MV-4-11 (cell line): ENCODE measurements at regions not wholly inside any gene's neighbourhood (a gene's known extent, or its start where the extent isn't known, plus 50 kb on each side); places are given as distances from the start of the nearest gene placed in this dataset.
"Not testable (repeated sequence)": the region's sequence is repeated elsewhere in the genome, so short reads cannot be mapped to it uniquely, and the experiment has no call there.

Experiments
- DNase-seq: peaks from one replicate; lab custom pipeline; 2025; lab: John Stamatoyannopoulos, UW

DNA sequence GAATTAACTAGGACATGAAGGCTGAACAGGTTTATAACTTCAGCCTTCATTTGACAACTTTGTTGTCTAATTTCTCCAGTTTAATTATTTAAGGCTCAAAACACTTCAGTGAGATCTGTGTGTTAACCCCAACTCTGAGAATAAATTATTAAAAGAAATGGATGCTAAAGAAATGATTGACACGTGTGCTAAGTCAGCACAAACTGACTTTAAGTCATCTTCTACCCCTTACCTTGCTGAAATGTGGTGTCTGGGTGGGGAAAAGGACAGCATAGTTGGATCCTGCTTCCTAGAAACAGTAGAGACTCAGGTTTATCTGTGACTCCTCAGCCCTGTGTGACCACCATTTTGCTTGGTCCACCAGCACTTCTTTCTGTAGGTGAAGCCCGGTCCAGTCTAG lies 324.8 kb upstream of the NPSR1 start:
- DNase-seq, result no peak

DNA sequence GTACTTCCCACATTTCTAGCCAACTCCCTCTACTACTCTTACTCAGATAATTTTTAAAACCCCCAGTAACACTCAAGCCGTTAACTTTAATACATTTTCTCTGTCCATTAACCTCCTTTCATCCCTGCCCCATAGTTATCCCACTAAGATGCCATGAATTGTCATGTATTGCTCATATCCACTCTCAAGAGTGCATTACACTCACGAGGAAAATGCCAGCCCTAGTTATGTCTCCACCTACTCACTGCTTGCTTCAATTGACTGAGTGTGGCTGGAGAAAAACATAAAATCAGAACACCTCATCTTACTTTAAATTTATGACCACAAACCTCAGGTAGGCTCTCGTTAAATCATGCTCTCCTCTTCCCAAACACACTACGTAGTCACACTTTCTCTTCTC lies 324.1 kb upstream of the NPSR1 start:
- no peak for DNase-seq

DNA sequence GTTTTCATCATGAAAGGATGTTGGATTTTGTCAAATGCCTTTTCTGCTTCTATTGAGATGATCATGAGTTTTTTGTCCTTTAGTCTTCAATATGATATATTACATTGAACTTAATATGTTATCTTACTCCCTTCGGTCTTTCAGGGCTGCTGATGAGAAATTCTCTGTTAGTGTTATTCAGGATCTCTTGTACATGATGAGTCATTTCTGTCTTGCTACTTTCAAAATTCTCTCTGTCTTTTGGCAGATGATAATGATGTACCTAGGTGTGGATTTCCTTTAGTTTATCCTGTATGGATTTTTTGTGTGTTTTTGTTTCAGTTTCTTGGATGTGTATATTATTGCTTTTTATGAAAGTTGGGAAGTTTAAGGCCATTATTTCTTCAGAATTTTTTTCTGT lies 320.9 kb upstream of the NPSR1 start:
- no peak for DNase-seq

DNA sequence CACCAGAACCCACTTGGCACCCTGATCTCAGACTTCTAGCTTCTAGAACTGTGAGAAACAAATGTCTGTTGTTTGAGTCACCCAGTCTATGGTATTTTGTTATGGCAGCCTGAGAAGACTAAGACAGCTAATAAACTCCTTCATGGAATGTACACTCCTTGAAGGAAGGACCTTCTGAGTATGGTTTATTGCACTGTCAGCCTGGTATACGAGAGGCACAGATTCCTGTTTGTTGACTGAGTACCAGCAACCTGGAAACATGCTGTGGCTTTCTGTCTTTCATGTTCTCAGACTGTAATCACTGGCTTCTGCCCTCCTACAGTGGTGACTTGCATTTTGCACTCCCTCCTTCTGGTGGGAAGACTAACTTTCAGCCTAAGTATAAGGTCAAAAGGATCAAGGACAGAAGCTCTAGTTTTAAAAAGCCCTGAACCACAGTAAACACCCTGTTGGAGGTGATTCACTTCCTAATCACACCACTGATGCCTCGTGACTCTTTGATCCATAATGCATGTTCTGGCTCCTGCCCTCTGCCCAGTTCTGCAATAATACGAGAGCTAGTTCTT lies 319.0 kb upstream of the NPSR1 start:
- DNase-seq, result no peak

DNA sequence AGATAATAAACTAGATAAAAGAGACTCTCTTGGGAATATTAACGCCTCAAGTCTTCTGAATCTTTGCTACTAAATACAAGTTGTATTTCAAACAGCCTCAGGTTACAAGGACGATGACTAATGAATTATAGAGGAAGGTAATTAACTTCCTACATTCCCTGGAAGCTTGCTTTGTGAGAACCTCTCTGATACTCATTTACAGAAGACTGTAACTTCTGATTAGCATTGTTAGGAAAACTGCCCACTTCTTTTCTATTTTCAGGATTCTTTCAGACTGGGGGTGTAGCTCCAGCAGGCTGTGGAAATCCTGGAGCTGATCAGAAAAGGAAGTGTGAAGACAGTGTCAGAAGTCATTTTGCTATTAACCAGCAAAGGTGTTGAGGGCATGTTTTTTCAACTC lies 316.7 kb upstream of the NPSR1 start:
- no peak for DNase-seq

DNA sequence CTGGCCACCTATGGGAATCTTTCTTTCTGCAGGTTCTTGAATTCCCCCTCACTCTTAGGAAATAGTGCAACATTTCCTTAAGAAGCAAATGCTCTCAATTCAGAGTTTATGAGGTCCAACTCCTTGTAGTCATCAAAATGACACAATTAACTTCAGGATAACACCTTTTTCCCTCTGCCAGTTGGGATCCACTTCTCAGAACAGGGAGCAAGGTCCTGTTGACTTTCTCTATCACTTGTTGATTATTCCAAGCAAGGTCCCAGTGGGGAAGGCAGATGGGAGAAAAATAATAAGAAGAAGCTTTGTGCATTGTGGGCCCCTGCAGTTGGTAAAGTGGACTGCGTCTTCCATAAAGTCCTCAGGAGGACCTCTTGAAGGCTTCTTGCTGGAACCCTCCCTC lies 315.6 kb upstream of the NPSR1 start:
- DNase-seq, result no peak

DNA sequence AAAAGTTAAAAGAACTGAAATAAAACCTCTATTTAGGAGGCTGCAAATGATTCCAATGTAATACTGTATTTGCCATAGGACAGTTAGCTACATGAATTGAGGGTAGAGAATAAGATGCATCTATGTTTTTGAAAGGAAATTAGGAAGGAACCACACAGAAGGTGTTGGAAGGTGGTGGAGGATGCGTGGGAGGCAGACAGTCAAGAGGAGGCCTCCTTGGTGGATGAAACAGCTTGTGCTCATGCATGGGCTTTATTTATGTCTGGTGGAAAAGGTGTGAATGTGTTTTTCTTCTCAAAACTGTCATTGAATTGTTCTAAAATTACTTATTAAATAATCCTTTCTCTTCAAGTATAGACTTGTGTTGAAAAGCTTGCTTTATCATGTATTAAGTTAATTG lies 314.4 kb upstream of the NPSR1 start:
- DNase-seq, result no peak

DNA sequence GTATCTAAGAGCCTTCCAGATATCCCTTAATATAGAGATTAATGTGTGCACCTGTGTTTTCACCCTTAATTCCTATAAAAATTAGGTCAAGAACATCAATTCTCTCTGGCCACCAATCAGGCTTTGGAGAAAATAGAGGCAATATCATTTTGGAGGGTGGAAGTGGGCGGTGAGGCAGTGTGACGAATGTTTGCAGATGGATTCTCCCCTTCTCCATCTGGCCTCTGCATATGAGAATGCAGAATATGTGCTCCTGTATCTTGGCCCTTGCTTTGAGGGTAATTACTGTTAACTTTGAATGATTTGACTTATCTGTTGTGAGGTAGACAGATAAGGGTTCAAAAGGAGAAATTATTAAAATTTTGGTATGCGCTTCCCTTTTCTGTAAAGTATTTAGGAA lies 304.0 kb upstream of the NPSR1 start:
- no peak for DNase-seq

DNA sequence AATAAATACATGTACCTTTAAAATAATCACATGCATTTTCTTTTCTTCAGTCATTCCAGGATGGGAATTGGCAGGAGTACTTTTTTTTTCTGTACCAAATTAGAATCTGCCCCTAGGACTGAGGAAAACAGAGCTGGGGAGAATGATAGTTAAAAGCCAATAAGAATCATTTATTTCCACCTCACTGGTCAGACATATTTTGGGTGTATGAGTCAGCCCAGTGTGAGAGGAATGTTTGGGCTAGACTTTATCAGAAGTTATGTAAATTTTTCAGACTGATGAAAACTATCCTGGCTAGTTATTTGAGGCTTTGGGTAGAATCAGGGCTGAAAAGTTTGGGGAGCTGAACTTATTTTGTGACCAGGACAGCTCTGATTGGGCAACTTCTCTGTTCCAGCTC lies 303.1 kb upstream of the NPSR1 start:
- no peak for DNase-seq

DNA sequence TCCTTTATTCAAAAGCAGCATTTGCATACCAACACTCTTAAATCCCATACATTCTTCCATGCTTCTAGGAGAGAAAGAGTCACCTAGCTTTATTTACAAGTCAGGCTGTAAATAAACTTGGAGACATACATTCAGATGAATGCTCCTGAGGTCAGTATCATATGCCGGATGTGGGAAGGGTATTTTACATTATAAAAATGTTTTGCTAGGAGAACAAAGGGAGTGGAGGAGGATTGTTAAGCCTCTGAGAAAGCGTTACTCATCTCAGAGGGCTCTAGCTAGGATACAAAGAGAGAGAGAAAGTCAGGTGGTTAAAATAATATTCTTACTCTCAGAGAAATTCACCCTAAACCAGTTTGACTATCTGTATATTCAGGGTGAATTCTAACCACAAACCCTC lies 300.9 kb upstream of the NPSR1 start:
- DNase-seq, result no peak

DNA sequence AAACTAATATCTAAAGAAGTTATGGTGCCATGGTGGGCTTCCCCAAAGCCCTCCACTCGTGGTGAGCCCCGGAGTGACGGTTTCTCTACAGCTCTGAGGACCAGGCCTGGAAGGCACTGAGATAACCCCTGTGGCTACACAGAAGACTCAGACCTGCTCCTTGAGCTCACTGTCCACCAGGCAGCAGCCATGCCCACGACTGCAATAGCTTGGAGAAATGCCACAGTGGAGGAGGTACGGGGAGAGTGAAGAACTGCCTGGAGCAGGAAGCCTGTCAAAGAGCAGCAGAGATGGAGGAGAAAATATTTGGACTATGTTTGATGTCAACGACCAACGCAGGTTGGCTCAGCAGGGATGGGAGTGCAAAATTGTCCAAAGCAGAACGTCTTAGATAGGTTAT lies 300.1 kb upstream of the NPSR1 start:
- DNase-seq, result no peak

DNA sequence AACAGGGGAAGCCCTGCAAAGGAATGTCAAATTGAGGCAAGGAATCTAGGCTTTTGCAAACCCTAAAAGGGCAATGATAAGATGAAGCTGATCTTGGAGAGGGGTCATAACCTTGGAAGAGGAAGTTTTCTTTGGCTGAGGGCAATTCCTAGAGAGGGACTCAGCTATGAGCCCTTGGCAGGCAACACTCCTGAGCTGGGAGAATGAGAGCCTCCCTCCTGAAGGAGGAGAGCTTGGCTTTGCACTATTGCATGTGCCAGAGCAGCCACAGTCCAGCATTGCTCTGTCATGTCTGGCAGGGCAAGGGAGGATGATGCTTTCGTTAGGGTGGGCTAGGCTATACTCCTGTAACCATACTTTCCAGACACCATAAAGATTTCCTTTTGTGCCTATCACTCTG lies 299.4 kb upstream of the NPSR1 start:
- DNase-seq, result not testable (repeated sequence)

DNA sequence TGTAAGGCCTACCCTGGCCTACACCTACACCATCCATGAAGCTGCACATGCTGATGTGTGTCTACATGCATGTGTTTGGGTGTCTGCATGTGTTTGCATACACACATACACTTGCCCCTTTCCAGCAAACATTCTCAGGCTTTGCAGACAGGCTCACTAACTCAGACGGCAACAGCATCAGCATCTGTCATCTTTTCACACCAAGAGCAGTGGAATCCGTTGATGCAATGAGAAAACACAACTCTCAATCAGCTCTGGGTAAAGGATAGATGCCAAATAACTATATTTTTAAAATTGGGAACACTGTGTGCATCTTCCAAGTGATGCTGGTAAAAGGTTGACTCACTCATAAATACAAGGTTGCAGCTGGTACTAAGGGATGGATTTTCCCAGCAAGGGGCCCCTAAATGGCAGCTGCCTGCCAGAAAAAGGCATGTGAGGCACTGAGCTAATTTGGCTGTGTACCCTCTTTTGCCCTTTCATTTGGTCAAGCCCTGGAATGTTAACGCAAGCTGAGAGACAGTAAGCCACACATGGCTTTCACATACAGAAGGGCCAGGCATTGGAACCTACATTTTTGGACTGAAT lies 296.3 kb upstream of the NPSR1 start:
- DNase-seq, result no peak

DNA sequence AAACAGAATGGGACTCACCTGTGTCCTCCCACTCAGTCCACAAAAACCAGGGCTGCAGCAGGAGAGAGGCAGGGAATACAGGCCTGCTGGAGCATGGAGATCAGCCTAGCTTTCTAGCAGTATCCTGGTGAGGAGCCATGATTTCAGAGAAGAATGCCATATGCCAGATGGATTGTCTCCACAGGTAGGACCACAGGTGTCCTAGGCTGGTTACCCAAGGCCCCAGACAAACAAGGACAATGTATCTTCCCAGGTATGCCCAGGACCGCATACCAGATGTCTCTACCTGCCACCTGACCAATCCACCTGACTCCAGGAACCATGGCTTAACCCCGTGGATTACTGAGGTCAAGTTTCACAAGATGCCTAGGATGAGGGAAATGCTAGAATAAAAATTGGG lies 295.4 kb upstream of the NPSR1 start:
- no peak for DNase-seq

DNA sequence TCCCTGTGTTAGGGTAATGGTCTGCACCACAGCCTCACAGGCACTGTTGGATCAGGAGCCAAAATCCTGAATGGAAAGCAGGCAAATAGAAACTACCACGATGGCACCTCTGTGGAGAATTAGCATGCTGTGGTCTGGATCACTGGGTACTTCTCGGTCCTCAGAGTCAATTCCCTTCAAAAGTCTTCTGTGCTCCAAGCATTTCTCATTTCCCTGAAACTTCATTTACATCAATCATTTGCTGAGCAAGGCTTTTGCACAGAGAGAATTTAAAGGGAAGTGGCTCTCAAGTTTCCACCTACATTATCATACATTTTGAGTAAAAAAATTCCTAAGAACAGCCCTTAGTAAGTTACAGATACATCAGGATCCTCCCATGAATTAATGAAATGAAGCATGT lies 293.9 kb upstream of the NPSR1 start:
- DNase-seq, result no peak

DNA sequence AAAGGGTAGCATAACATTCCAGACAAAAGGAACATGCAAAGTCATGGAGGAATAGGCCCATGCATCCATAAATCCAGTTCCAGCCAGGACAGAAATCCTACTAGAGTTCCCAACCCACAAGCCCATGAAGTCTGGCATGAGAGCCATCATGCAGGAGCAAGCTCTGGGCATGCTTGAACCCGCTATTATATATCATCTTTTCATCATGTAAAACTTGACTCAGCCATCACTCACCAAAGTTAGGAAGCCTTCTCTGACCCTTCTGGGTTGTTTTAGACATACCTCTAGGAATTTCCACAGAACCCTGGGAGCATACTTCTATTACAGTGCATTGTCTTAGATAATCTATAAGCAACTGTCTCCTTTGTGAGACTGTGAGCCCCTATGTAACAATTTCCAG lies 293.0 kb upstream of the NPSR1 start:
- no peak for DNase-seq

DNA sequence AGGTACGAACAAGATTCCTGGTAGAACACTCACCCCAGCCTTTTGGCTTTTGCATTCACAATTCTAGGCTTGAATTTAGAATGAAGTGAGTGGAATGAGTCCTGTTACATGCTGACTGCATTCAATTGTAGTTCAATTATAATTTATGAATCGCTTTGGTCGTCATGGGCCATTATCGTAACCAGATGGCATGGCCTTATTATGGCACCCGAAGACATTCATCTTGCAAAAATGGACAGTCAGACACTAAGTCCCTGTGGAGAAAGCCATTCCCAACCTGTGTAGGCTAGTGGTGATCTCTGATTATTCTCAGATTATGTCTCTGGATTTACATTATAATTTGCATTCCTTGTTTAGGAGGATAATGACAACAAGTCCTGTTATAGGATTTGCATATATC lies 292.4 kb upstream of the NPSR1 start:
- no peak for DNase-seq

DNA sequence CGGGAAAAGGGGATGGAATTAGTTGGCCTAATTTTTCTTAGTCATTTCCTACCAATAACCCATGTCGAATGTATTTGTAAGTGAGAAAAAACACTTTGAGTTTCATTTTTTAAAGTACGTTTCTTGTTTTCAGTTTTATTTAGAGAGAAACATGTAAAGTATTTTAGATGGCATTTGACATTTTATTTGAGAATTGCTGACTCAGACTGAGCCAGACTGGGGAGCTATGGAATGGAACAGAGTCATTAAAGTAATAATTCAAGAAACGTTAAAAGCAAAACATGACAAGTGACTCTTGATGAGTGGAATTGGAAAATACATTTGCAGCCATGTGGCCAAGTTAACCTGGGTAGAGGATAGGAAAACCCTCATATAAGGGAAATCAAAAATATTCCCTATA lies 286.1 kb upstream of the NPSR1 start:
- DNase-seq, result no peak

DNA sequence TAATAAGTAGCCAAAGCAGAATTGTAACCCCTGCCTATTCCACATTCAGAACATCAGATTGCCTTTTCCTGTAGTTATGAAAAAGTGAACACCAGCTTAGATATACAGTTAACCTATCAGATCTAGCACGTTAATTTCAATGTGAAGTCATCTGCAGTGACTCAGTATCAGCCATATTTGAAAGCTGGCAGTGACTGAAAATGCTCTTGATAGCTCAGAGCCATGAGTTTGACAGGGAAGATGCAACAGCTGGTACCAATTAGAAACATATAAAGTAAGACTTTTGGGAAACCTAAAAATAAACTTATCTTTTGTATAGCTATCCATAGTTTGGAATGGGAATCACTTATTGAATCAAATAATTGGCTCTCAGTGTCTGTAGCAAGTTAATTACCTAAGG lies 284.1 kb upstream of the NPSR1 start:
- DNase-seq, result no peak

DNA sequence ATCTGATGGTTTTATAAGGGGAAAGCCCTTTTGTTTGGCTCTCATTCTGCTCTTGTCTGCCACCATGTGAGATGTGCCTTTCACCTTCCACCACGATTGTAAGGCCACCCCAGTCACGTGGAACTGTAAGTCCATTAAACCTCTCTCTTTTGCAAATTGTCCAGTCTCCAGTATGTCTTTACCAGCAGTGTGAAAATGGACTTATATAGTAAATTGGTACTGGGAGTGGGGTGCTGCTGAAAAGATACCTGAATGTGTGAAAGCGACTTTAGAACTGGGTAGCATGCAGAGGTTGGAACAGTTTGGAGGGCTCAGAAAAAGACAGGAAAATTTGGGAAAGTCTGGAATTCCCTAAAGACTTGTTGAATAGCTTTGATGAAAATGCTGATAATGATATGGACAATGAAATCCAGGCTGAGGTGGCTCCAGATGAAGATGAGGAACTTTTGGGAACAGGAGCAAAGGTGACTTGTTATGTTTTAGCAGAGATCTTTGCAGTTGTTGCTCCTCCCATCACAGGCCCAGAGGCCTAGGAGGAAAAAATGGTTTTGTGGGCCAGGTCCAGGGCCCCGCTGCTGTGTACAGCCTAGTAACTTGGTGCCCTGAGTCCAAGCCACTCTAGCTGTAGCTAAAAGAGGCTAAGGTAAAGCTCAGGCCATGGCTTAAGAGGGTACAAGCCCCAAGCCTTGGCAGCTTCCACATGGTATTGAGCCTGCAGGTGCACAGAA lies 275.7 kb upstream of the NPSR1 start:
- no peak for DNase-seq

DNA sequence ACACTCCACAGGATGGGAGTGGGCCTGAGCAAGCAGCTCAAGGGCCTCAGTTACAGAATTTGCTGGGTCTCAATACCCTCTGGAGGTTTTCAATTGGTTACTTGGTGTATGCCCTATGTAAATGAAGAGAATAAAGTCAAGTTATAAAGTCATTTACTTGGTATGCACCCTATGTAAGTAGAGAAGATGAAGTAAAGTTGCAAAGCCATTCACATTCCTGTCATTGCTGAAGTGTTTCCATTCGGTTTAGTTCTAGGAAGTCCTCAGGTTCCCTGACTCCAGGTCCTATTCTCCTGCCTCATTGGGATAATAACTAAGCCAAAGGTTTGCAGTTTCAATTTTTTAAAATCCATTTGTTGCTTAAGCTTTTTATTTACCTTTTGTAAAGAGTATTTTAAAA lies 272.6 kb upstream of the NPSR1 start:
- DNase-seq, result no peak

DNA sequence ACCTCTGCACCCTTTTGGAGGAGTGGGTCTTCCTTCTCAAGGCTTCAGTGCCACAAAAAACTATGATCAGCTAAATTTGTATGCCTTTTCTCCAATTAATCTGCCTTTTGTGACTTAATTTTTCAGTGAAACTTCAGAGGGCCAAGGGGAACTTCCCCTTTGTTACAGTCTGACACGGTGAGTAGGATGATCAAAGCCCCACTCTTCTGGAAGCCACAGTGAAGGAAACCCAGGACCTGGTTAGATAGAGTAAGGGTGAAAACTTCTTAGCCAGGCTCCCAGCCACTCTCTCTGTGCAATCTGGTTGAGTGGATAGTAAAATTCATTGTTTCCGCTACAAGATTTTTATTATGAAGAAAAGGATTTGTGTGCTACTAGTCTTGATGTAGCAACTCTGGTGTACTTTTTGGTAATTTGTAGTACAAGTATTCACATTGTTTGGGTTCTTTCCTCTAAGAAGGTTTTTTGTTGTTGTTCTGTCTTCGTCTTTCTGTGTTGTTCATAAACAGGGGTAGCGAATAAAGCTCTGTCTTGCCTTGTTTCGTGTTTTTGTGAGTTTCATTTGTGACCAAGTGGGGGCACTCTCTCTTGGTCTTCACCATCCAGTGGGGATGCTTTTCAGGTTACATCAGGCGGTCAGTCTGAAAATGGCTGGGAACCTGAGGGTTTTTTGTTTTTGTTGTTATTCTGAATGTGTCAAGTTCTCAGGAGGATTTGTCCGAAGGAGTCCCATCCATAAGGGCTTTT lies 268.5 kb upstream of the NPSR1 start:
- DNase-seq, result no peak

DNA sequence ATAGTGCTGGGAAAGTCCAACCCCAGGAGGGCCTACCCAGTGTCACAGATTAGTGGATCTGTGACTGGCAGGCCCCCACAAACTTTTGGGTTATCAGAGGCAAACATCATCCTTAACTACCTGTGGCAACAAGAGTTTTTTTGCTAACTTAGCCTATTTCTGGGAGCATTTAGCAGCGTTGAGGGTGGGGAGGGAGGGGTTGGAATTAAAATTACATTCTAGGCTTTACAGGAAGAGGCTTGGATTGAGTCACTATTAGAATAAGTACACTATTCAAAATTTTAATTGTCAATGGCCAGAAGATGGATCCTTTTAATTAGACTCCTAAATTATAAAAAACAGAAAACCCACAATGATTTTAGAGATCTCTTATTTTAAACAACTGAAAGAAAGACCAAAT lies 267.9 kb upstream of the NPSR1 start:
- DNase-seq, result no peak
